GM23248 (cell line): ENCODE measurements at regions not wholly inside any gene's neighbourhood (a gene's known extent, or its start where the extent isn't known, plus 50 kb on each side); places are given as distances from the start of the nearest gene placed in this dataset.

Source experiments
- EZH2 ChIP-seq: fragments of 200-600 bp; sonication (generic); IDR thresholded peaks from 2 replicates; pipeline ENCODE4 v1.6.1; 2018; ENCODE audit warnings: antibody characterized with exemption, mild to moderate bottlenecking; ENCODE audit not compliant: insufficient read depth, poor library complexity, severe bottlenecking
- EZH2phosphoT487 ChIP-seq: fragments of 200-600 bp; sonication (generic); IDR thresholded peaks from 2 replicates; pipeline ENCODE4 v1.6.1; 2018; ENCODE audit warnings: antibody characterized with exemption, moderate library complexity, mild to moderate bottlenecking, low read depth; ENCODE audit not compliant: insufficient read depth

DNA sequence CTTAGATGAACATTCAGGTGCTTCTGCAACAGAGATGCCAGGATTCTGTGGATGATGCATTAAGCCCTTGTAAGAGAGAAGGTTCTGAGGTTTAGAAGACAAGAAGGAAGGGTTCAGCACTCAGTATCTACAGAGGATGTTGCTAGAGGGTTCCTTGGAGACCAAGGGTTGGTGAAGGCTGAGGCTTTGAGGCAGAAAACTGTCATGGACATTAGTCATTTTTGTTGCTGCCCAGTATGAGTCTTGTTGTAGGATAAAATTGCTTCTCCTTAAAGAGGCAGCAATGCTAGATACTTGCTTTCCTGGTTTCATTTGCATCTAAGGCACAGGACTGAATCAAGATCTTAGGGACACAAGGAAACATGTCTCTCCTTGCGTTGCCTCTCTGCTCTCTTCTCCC is 319.4 kb upstream of the NFIA start:
- TF ChIP-seq EZH2 (no peak), EZH2phosphoT487 (no peak)
